ENCODE measurements at regions not wholly inside any gene's neighbourhood (a gene's known extent, or its start where the extent isn't known, plus 50 kb on each side); places are given as distances from the start of the nearest gene placed in this dataset.
"Not testable (repeated sequence)": the region's sequence is repeated elsewhere in the genome, so short reads cannot be mapped to it uniquely, and the experiment has no call there.

GRCh38 chr2:137900421-137901141 lies 63.7 kb upstream of the HNMT start:
- DNase-seq (ENCODE audit: low read depth): no peak
- TF ChIP-seq, protein P1, sequence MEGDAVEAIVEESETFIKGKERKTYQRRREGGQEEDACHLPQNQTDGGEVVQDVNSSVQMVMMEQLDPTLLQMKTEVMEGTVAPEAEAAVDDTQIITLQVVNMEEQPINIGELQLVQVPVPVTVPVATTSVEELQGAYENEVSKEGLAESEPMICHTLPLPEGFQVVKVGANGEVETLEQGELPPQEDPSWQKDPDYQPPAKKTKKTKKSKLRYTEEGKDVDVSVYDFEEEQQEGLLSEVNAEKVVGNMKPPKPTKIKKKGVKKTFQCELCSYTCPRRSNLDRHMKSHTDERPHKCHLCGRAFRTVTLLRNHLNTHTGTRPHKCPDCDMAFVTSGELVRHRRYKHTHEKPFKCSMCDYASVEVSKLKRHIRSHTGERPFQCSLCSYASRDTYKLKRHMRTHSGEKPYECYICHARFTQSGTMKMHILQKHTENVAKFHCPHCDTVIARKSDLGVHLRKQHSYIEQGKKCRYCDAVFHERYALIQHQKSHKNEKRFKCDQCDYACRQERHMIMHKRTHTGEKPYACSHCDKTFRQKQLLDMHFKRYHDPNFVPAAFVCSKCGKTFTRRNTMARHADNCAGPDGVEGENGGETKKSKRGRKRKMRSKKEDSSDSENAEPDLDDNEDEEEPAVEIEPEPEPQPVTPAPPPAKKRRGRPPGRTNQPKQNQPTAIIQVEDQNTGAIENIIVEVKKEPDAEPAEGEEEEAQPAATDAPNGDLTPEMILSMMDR (conservative IDR thresholded peaks at IDR 0.05; ENCODE audit: control insufficient read depth, insufficient read depth, low read depth, low read length): no peak
- no peak overlapping the region for H3K4me3 ChIP-seq (ENCODE audit: control insufficient read depth, low read depth, low read length)

- no peak overlapping the region for H3K4me3 ChIP-seq (ENCODE audit: control insufficient read depth, low read depth, low read length)
- peak; percentile 29 for DNase-seq (ENCODE audit: low read depth)
- TF ChIP-seq, protein P1 (conservative IDR thresholded peaks at IDR 0.05; ENCODE audit: control insufficient read depth, insufficient read depth, low read depth, low read length): peak; percentile 53
Measured at GRCh38 chr2:137910641-137911040, 53.6 kb upstream of the HNMT start.

- TF ChIP-seq, protein P1 (conservative IDR thresholded peaks at IDR 0.05; ENCODE audit: control insufficient read depth, insufficient read depth, low read depth, low read length): no peak
- no peak for DNase-seq (ENCODE audit: low read depth)
Measured at GRCh38 chr2:137912371-137912770, 51.9 kb upstream of the HNMT start.

GRCh38 chr2:137913169-137913568 lies 51.1 kb upstream of the HNMT start:
- no peak for DNase-seq (ENCODE audit: low read depth)
- no peak overlapping the region for H3K4me3 ChIP-seq (ENCODE audit: control insufficient read depth, low read depth, low read length)
- TF ChIP-seq, protein P1 (conservative IDR thresholded peaks at IDR 0.05; ENCODE audit: control insufficient read depth, insufficient read depth, low read depth, low read length): no peak

More at GRCh38 chr2:137912371-137912770, 51.9 kb upstream of the HNMT start:
- no peak overlapping the region for H3K4me3 ChIP-seq (ENCODE audit: control insufficient read depth, low read depth, low read length)

GRCh38 chr2:137913648-137914047 lies 50.6 kb upstream of the HNMT start:
- H3K4me3 ChIP-seq (ENCODE audit: control insufficient read depth, low read depth, low read length); DNase-seq (ENCODE audit: low read depth): not testable (repeated sequence)

Measured in fibroblast of mammary gland (primary cell).